ENCODE measurements at regions not wholly inside any gene's neighbourhood (a gene's known extent, or its start where the extent isn't known, plus 50 kb on each side); places are given as distances from the start of the nearest gene placed in this dataset.

DNA sequence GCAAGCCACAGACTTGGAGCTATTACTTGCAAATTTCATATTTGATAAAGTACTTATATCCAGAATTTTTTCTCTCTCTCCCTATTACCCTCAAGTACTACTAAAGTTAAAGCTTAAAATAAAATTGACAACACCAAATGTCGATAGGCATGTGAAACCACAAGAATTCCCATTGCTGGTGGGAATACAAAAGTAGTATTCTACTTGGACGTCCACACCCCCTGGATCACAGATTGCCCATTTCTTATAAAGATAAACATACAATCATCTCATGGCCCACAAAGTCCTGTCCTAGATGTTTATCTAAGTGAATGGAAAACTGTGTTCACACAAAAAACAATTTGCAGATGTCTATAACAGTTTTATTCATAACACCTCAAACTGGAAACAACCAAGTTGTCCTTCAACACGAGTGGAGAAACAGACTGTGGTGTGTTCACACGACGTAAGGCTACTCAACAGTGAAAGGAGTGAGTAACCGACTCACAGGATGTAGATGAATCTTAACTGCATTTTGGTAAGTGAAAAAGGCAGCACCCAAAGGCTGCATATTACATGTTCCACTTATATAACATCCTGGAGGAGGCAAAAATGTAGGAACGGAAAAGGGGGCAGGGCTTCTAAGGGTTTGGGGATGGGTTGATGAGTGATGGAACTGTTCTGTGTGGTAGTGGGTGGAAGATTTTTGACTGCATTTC lies 297.4 kb downstream of the THBS2 start:
- Mint-ChIP-seq H3K27ac (ENCODE audit: low read depth, unreplicated experiment) (no peak overlapping the region), H3K9me3 (ENCODE audit: unreplicated experiment) (no peaks in the 10 kb centered on the region), H3K4me1 (ENCODE audit: insufficient read depth, unreplicated experiment) (peaks cover 11% of the 10 kb centered on the region), H3K27me3 (ENCODE audit: insufficient read depth, unreplicated experiment) (no peaks in the 10 kb centered on the region), H3K4me3 (ENCODE audit: unreplicated experiment) (no peak overlapping the region), H3K36me3 (ENCODE audit: insufficient read depth, unreplicated experiment) (no peaks in the 10 kb centered on the region)
- TF ChIP-seq, protein P1, sequence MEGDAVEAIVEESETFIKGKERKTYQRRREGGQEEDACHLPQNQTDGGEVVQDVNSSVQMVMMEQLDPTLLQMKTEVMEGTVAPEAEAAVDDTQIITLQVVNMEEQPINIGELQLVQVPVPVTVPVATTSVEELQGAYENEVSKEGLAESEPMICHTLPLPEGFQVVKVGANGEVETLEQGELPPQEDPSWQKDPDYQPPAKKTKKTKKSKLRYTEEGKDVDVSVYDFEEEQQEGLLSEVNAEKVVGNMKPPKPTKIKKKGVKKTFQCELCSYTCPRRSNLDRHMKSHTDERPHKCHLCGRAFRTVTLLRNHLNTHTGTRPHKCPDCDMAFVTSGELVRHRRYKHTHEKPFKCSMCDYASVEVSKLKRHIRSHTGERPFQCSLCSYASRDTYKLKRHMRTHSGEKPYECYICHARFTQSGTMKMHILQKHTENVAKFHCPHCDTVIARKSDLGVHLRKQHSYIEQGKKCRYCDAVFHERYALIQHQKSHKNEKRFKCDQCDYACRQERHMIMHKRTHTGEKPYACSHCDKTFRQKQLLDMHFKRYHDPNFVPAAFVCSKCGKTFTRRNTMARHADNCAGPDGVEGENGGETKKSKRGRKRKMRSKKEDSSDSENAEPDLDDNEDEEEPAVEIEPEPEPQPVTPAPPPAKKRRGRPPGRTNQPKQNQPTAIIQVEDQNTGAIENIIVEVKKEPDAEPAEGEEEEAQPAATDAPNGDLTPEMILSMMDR (IDR thresholded peaks at IDR 0.05; ENCODE audit: unreplicated experiment): no peak
- intact Hi-C loops (cut with micrococcal nuclease): loop anchor here (2.0 to 10.0 kb wide), 7 partner anchors 61 to 1573 kb away; partner anchors contain the start of genes C6orf120 and WDR27
- no peak for DNase-seq (ENCODE audit: unreplicated experiment)
- CTCF ChIA-PET: interaction anchor here (0.7 to 2.3 kb wide), 20 partner anchors 10 to 1575 kb away, joined by 3 to 11 read pairs (median 4); no protein-coding TSS in a partner anchor
- POLR2A ChIA-PET: interaction anchor here (0.8 to 1.7 kb wide), 3 partner anchors 11 to 52 kb away, joined by 3 to 7 read pairs (median 3); no protein-coding TSS in a partner anchor
- BruUV-seq (replicated peaks): no TSS peak

DNA sequence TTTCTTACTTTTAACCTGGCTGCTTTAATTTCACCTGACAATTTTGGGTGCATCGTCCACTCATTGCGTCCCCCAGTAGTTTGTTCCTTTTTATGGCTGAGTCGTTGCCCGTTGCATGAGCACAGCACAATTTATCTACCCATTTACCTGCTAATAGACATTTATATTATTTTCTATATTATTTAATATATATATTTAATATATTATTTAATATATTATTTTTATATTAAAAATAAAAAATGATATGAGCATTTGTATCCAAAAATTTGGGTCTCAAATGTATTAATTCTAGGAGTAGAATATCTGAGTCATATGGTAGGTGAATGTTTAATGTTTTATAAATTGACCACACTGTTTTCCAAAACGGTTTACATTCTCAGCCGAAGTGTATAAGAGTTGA lies 300.2 kb downstream of the THBS2 start:
- intact Hi-C loops (cut with micrococcal nuclease): loop anchor here (10.0 kb wide), 1 partner anchor 121 kb away; no protein-coding TSS in a partner anchor
- Mint-ChIP-seq H3K4me3 (ENCODE audit: unreplicated experiment) (no peak overlapping the region), H3K27me3 (ENCODE audit: insufficient read depth, unreplicated experiment) (peaks cover 10% of the 10 kb centered on the region), H3K36me3 (ENCODE audit: insufficient read depth, unreplicated experiment) (no peaks in the 10 kb centered on the region), H3K27ac (ENCODE audit: low read depth, unreplicated experiment) (no peak overlapping the region), H3K9me3 (ENCODE audit: unreplicated experiment) (no peaks in the 10 kb centered on the region), H3K4me1 (ENCODE audit: insufficient read depth, unreplicated experiment) (peaks cover 11% of the 10 kb centered on the region)
- no TSS peak for BruUV-seq (replicated peaks)
- no peak for DNase-seq (ENCODE audit: unreplicated experiment)
- POLR2A ChIA-PET: no interaction called here
- CTCF ChIA-PET: no interaction called here
- TF ChIP-seq, protein P1 (IDR thresholded peaks at IDR 0.05; ENCODE audit: unreplicated experiment): no peak

DNA sequence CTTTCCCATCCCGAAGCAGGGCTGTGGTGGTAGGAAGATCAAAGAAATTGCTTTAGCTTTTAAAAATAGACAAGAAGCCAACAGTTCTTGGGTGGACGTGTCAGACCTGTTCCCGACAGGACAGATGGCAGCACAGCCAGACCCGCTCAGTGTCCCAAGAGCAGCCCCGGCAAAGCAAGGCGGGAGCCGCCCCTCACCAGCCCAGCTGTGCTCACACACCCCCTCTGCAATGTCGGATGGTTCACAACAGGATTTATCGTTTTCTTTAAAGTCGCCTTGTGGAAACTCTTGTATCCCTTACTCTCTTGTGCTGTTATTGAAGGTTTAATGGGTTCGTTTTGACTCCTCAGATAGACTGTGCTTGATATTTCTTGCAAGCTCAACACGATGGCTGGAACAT lies 302.4 kb downstream of the THBS2 start:
- intact Hi-C loops (cut with micrococcal nuclease): loop anchor here (10.0 kb wide), 1 partner anchor 124 kb away; no protein-coding TSS in a partner anchor
- no peak overlapping the region for H3K27ac Mint-ChIP-seq (ENCODE audit: low read depth, unreplicated experiment)

DNA sequence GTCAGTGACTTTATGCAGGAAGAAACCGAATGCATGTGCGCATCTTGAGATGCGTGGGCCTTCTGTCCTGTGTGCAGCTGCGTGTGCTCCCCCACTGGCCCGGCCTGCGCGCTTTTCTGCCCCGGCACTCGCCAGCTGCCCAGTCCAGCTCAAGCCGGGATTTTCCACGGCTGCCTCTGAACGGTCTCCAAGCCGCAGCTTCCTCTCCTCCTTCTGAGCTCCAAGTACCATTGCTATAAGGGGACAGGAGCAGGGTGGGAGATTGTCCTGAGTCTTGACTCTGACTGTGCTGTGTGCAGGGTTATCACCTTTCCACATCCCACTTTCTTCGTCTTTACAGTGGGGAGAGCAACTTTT lies 302.8 kb downstream of the THBS2 start:
- BruUV-seq (replicated peaks): no TSS peak
- ChIA-PET CTCF (interaction anchor here (0.5 kb wide), 1 partner anchor 484 kb away, joined by 3 read pairs; no protein-coding TSS in a partner anchor), POLR2A (no interaction called here)
- TF ChIP-seq, protein P1 (IDR thresholded peaks at IDR 0.05; ENCODE audit: unreplicated experiment): no peak
- Mint-ChIP-seq H3K27me3 (ENCODE audit: insufficient read depth, unreplicated experiment) (peaks cover 36% of the 10 kb centered on the region), H3K4me1 (ENCODE audit: insufficient read depth, unreplicated experiment) (no peaks in the 10 kb centered on the region), H3K36me3 (ENCODE audit: insufficient read depth, unreplicated experiment) (no peaks in the 10 kb centered on the region), H3K4me3 (ENCODE audit: unreplicated experiment) (no peak overlapping the region), H3K27ac (ENCODE audit: low read depth, unreplicated experiment) (no peak overlapping the region), H3K9me3 (ENCODE audit: unreplicated experiment) (no peaks in the 10 kb centered on the region)
- no peak for DNase-seq (ENCODE audit: unreplicated experiment)
- intact Hi-C loops (cut with micrococcal nuclease): loop anchor here (10.0 kb wide), 1 partner anchor 124 kb away; no protein-coding TSS in a partner anchor

More for the DNA sequence above, 302.4 kb downstream of the THBS2 start:
- H3K27me3 Mint-ChIP-seq (ENCODE audit: insufficient read depth, unreplicated experiment): peaks cover 32% of the 10 kb centered on the region
- no peaks in the 10 kb centered on the region for H3K9me3 Mint-ChIP-seq (ENCODE audit: unreplicated experiment)
- no peak overlapping the region for H3K4me3 Mint-ChIP-seq (ENCODE audit: unreplicated experiment)
- TF ChIP-seq, protein P1 (IDR thresholded peaks at IDR 0.05; ENCODE audit: unreplicated experiment): no peak
- POLR2A ChIA-PET: no interaction called here
- peaks cover under 1% of the 10 kb centered on the region for H3K4me1 Mint-ChIP-seq (ENCODE audit: insufficient read depth, unreplicated experiment)
- CTCF ChIA-PET: interaction anchor here (0.5 kb wide), 1 partner anchor 483 kb away, joined by 3 read pairs; no protein-coding TSS in a partner anchor
- no peak for DNase-seq (ENCODE audit: unreplicated experiment)
- BruUV-seq (replicated peaks): no TSS peak
- no peaks in the 10 kb centered on the region for H3K36me3 Mint-ChIP-seq (ENCODE audit: insufficient read depth, unreplicated experiment)

Measured in MCF 10A (cell line).